ENCODE measurements at regions not wholly inside any gene's neighbourhood (a gene's known extent, or its start where the extent isn't known, plus 50 kb on each side); places are given as distances from the start of the nearest gene placed in this dataset.
"Not testable (repeated sequence)": the region's sequence is repeated elsewhere in the genome, so short reads cannot be mapped to it uniquely, and the experiment has no call there.

DNA sequence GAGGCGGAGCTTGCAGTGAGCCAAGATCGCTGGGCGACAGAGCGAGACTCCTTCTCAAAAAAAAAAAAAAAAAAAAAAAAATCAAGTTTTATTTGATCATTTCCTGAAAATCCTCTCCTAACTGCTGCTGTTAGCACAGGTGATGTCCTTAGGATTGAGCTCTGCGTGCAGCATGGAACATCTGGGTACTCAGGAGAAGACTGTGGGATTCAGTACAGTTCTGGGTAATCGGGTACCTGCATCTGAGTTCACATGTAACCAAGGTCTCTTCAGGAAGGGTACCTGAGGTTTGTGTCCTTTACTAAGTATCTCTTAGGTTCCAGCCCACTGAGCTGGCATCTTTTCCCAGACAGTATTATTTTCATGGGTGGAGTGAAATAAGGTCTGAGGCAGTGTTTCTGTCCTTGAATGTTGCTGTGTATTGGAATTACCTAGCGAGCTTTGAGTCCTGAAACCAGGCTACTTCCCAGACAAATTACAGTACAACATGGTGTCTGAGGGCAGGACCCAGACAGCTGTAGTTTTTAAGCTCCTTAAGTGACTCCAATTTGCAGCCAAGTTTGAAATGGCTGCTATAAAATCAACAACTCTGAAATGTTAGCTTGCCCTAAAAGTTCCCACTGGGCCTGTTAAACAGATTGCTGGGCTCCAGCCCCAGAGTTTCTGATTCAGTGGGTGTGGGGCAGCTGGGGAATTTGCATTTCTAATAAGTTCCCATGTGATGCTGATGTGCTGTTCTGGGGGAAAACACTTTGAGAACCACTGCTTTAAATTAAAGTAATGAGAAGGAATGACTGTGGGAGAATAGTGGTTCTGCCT lies 120.5 kb downstream of the PMAIP1 start:
- DNase-seq (ENCODE audit: extremely low read depth in 1 of 2, low read depth in 1 of 2) = no peak

DNA sequence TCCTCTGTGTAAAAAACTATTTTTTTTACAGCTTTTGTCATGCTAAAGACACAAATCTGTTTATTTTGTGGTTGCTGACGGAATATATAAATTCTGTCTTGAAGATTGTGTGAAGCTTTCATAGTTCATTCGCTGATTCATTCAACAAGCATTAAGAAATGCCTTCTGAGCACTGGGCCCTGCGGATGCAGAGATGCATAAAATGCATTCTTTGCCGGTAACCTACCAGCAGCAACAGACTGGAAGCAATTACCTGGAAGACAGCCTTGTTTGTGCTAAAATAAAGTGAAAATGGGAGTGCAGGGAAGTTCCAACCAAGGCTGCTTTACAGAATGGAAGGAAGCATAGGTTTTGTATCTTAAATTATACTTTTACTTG lies 119.7 kb downstream of the PMAIP1 start:
- DNase-seq (ENCODE audit: extremely low read depth in 1 of 2, low read depth in 1 of 2) = no peak

DNA sequence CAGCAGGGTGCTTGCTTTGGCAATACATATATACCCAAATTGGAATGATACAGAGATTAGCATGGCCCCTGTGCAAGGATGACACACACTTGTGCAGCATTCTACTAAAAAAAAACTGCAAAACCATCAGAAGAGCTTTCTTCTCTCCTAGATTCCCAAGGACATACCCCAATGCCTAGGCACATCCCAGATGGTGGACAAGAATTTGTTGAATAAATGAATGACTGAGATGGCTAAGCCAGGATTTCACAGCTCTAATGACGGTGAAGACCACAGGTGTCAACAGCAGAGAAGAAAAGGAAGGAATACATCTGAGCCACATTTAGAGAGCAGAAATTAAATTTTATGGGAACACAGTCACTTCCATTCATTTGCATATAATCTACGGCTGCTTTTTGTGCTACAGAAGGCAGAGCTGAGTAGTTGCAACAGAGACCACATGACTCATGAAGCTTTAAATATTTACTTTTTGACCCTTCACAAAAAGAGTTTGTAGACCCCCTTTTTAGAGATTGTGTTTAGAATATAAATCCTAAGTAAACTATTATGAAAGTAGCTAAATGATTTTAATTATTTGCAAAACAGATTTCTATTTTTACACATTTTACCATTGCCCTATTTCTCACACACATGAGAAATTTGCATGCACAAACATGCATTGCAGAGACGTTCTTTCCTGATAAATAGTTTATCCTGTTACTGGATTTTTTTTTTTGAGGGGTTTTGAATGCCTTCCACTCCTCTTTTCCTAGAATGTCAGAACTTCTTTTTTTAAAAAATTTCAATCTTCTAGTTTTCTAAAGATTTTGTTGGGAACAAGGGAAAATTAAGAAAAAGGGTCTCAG lies 119.0 kb downstream of the PMAIP1 start:
- DNase-seq (ENCODE audit: extremely low read depth in 1 of 2, low read depth in 1 of 2) = no peak

GRCh38 chr18:60018134-60018533 lies 118.3 kb downstream of the PMAIP1 start:
- not testable (repeated sequence) for DNase-seq (ENCODE audit: extremely low read depth in 1 of 2, low read depth in 1 of 2)

DNA sequence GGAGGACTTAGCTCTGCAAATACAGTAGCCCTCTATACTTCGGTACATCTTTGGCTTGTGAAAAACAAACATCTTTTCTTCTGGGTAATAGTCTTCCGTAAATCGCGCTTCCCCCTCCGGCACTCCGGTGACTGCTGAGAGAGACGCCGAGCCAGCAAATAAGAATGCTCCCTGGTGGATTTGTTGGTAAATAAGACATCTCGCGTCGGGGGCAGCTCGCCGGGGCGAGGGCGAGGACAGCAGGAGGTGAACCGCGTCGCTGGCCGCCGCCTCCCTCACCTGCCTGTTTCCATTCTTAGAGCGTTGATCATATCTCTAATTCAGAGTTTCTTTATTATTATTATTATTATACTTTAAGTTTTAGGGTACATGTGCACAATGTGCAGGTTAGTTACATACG lies 117.6 kb downstream of the PMAIP1 start:
- DNase-seq (ENCODE audit: extremely low read depth in 1 of 2, low read depth in 1 of 2) = no peak

GRCh38 chr18:60015826-60016225 lies 116.0 kb downstream of the PMAIP1 start:
- not testable (repeated sequence) for DNase-seq (ENCODE audit: extremely low read depth in 1 of 2, low read depth in 1 of 2)

GRCh38 chr18:60013148-60013547 lies 113.4 kb downstream of the PMAIP1 start:
- not testable (repeated sequence) for DNase-seq (ENCODE audit: extremely low read depth in 1 of 2, low read depth in 1 of 2)

DNA sequence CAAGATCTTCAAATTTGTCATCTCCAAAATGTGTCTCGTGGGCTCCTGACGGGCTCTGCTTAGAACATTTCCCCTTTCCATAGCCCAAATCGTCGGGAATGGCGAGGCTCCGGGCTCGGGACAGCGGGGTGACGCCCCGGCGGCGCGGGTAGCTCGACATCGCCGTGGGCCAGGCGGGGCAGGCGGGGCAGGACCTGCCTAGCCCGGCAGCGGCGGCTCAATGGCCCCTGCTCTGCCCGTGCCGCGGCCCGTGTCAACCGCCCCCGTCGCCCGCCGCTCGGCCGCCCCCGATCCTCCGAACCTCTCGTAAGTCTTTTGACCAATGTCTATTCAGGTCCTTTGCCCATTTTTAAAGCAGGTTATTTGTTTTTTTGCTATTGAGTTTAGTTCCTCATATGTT lies 111.2 kb downstream of the PMAIP1 start:
- DNase-seq (ENCODE audit: extremely low read depth in 1 of 2, low read depth in 1 of 2) = no peak

GRCh38 chr18:60010513-60010912 lies 110.7 kb downstream of the PMAIP1 start:
- no peak for DNase-seq (ENCODE audit: extremely low read depth in 1 of 2, low read depth in 1 of 2)

- DNase-seq (ENCODE audit: extremely low read depth in 1 of 2, low read depth in 1 of 2) = no peak
Observed at GRCh38 chr18:60007661-60008060, 107.9 kb downstream of the PMAIP1 start.

- no peak for DNase-seq (ENCODE audit: extremely low read depth in 1 of 2, low read depth in 1 of 2)
Observed at GRCh38 chr18:60003610-60004185, 103.9 kb downstream of the PMAIP1 start.

DNA sequence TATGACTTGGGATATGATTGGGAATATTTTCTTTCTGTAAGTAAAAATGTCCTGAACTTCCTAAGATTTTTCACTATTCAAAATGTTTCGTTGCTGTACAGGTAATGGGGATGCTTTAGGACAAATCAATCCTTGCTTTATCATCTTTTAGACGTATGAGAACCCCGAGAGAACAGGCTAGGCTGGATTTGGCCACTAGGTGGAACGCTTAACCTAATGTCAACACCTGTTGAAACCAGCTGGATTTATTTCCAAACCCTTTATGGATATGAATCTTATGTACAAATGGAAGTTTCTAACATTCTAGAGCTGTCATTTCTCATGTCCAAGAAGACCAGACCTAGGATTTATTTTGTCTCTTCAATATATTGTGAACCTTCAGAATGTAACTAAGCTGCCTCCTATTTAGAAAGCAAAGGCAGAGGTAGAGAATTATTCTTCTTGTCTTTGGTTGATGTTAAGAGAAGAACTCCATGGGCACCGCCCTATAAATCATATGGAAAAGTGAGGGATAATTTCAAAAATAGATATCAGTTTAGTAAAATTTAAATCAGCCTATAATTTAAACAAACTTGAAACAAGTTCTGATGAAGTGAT lies 96.7 kb downstream of the PMAIP1 start:
- no peak for DNase-seq (ENCODE audit: extremely low read depth in 1 of 2, low read depth in 1 of 2)

DNA sequence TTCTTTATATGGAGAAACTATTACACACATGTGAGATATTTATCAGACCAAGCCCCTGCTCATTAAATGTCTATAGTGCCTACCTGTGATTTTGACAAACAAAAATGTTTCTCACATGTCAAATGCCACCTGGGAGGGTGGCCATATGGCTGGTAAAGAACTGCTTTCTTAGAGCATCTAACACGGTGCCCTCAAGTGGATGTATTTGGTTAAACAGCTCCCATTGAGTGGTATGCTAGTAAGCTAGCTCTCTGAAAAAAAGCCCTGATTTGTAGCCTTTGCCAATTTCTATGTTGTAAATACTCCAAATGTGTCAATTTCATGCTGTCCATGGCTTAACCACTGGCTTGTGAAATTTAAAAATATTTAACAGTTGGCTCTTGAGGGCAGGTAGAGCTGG lies 94.6 kb downstream of the PMAIP1 start:
- DNase-seq (ENCODE audit: extremely low read depth in 1 of 2, low read depth in 1 of 2) = no peak

DNA sequence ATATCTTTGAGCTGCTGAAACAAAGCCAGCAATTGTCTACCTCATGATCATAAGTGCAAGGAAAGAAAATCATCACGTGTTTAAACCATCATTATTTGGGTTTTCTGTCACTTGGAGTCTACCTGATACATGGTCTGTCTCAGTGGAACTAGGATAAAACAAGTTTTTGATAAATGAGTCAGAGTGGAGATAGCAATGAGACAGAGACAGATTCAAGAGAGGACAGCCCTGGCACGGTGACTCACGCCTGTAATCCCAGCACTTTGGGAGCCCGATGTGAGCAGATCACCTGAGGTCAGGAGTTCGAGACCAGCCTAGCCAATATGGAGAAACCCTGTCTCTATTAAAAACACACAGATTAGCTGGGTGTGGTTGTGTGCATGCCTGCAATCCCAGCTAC lies 93.8 kb downstream of the PMAIP1 start:
- DNase-seq (ENCODE audit: extremely low read depth in 1 of 2, low read depth in 1 of 2) = no peak

- DNase-seq (ENCODE audit: extremely low read depth in 1 of 2, low read depth in 1 of 2) = no peak
Observed at GRCh38 chr18:59990121-59990823, 90.5 kb downstream of the PMAIP1 start.

DNA sequence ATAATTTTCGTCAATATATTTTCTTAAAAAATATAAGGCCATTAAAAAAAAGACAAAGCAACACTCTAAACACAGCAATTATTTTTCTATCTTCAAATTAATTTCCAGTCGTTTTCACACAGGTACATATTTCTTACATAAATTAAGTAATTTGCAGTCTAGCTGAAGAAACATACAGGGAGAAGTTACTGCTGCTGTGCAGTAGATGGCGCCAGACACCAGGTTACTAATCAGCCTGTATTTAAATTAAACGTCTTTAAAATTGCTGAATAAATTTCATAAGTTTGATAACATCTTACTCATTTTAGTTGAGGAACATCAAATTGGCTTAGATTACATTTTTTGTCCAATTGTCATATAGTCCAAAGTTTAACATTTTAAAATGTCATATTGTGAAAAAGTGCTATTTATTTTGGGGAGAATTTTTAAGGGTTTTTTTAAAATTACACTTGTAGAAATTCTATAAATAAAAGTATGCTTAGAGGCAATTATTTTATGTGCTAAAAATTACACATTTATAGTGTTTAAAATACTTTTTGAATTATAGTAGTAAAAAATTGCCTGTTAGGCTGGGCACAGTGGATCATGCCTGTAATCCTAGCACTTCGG lies 88.4 kb downstream of the PMAIP1 start:
- DNase-seq (ENCODE audit: extremely low read depth in 1 of 2, low read depth in 1 of 2) = peak in 1 of 2 donors; percentile 14

GRCh38 chr18:59987102-59987501 lies 87.3 kb downstream of the PMAIP1 start:
- DNase-seq (ENCODE audit: extremely low read depth in 1 of 2, low read depth in 1 of 2) = no peak

DNA sequence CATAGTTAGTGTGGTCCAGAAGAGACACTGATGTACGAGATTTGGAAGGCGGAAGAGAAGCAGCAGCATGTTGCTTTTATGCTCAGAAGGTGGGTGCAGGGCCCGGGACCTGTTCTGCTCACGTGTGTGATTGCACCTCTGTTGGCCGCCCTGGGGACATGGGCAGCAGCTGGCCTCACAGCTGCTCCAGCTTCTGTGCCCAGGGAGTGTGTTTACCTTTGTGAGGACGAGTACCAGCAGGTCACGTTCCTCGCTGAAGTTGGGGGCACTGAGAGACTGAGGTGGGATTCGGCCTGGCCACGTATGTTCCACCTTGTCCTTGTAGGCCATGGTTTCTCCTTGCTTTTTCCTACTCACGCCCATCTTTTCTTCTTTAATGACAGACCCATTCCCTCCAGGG lies 86.3 kb downstream of the PMAIP1 start:
- no peak for DNase-seq (ENCODE audit: extremely low read depth in 1 of 2, low read depth in 1 of 2)

GRCh38 chr18:59985289-59985688 lies 85.5 kb downstream of the PMAIP1 start:
- DNase-seq (ENCODE audit: extremely low read depth in 1 of 2, low read depth in 1 of 2) = no peak

- no peak for DNase-seq (ENCODE audit: extremely low read depth in 1 of 2, low read depth in 1 of 2)
Observed at GRCh38 chr18:59983506-59983905, 83.7 kb downstream of the PMAIP1 start.

Measured in stimulated activated CD8-positive, alpha-beta memory T cell treated with anti-CD3 and anti-CD28 coated beads, Interleukin-7, amount 100 ng/mL, for 48 hours (primary cell).